KMS-11 (cell line): ENCODE measurements at regions not wholly inside any gene's neighbourhood (a gene's known extent, or its start where the extent isn't known, plus 50 kb on each side); places are given as distances from the start of the nearest gene placed in this dataset.

ENCODE experiments used
- H2AFZ ChIP-seq: fragments of 200-600 bp; sonication (generic); 2 replicates; pipeline ENCODE4 v1.6.1; 2016; ENCODE audit warnings: antibody characterized with exemption, mixed run types, low read depth
- H3K27ac ChIP-seq: fragments of 200-600 bp; sonication (generic); 2 replicates; pipeline ENCODE4 v1.6.1; 2016; ENCODE audit warnings: mild to moderate bottlenecking, mixed run types
- H3K27me3 ChIP-seq: fragments of 200-600 bp; sonication (generic); 2 replicates; pipeline ENCODE4 v1.6.1; 2017; ENCODE audit warnings: mild to moderate bottlenecking, low read depth, mixed run types, moderate library complexity; ENCODE audit not compliant: insufficient read depth
- H3K36me3 ChIP-seq: fragments of 200-600 bp; sonication (generic); 2 replicates; pipeline ENCODE4 v1.6.1; 2017; ENCODE audit warnings: mild to moderate bottlenecking, mixed run types; ENCODE audit not compliant: insufficient read depth
- H3K4me1 ChIP-seq: fragments of 200-600 bp; sonication (generic); 2 replicates; pipeline ENCODE4 v1.6.1; 2016; ENCODE audit warnings: mild to moderate bottlenecking, low read depth, mixed run types; ENCODE audit not compliant: poor library complexity, severe bottlenecking
- H3K4me2 ChIP-seq: fragments of 200-600 bp; sonication (generic); 2 replicates; pipeline ENCODE4 v1.7.0; 2016; ENCODE audit warnings: mild to moderate bottlenecking, mixed run types
- H3K4me3 ChIP-seq: fragments of 200-600 bp; sonication (generic); IDR thresholded peaks from 2 replicates; pipeline ENCODE4 v1.6.1; 2017; ENCODE audit warnings: low read depth, low read length, mixed read lengths; ENCODE audit not compliant: insufficient read depth
- H3K79me2 ChIP-seq: fragments of 200-600 bp; sonication (generic); 2 replicates; pipeline ENCODE4 v1.6.1; 2016; ENCODE audit warnings: low read depth, mixed run types; ENCODE audit not compliant: insufficient read depth
- H3K9ac ChIP-seq: fragments of 200-600 bp; sonication (generic); 2 replicates; pipeline ENCODE4 v1.6.1; 2016; ENCODE audit warnings: mild to moderate bottlenecking, mixed run types
- H4K20me1 ChIP-seq: fragments of 200-600 bp; sonication (generic); 2 replicates; pipeline ENCODE4 v1.6.1; 2016; ENCODE audit warnings: mild to moderate bottlenecking, mixed run types; ENCODE audit not compliant: insufficient read depth
- CTCF ChIP-seq: fragments of 200-600 bp; sonication (generic); conservative IDR thresholded peaks from 2 replicates; pipeline ENCODE4 v1.6.1; 2017; ENCODE audit warnings: low read depth, mild to moderate bottlenecking, antibody characterized with exemption, low read length, moderate library complexity, mixed read lengths

GRCh38 chr7:131042269-131043160 lies 285.2 kb upstream of the MKLN1 start:
- no peaks in the 10 kb centered on the region for H3K36me3 ChIP-seq
- peaks cover 10% of the 10 kb centered on the region for H3K4me1 ChIP-seq
- H3K27me3 ChIP-seq: no peaks in the 10 kb centered on the region
- peaks cover 25% of the 10 kb centered on the region for H3K79me2 ChIP-seq
- no peak overlapping the region for H3K4me2 ChIP-seq
- H3K27ac ChIP-seq: no peak overlapping the region
- H4K20me1 ChIP-seq: no peaks in the 10 kb centered on the region; the same call in 1 of the 2 replicates
- no peak for TF ChIP-seq CTCF
- H3K4me3 ChIP-seq: no peak overlapping the region
- H2AFZ ChIP-seq: no peak overlapping the region
- H3K9ac ChIP-seq: no peak overlapping the region

GRCh38 chr7:131045526-131045925 lies 282.1 kb upstream of the MKLN1 start:
- TF ChIP-seq CTCF: no peak
- H3K4me2 ChIP-seq: no peak overlapping the region
- peaks cover 11% of the 10 kb centered on the region; the same call in 1 of the 2 replicates for H3K79me2 ChIP-seq
- H2AFZ ChIP-seq: no peak overlapping the region
- no peaks in the 10 kb centered on the region; the same call in 1 of the 2 replicates for H4K20me1 ChIP-seq
- H3K27ac ChIP-seq: no peak overlapping the region
- no peak overlapping the region for H3K4me3 ChIP-seq
- H3K9ac ChIP-seq: no peak overlapping the region
- H3K4me1 ChIP-seq: no peaks in the 10 kb centered on the region
- H3K27me3 ChIP-seq: no peaks in the 10 kb centered on the region
- H3K36me3 ChIP-seq: no peaks in the 10 kb centered on the region

GRCh38 chr7:131046246-131046645 lies 281.4 kb upstream of the MKLN1 start:
- no peak overlapping the region for H3K4me3 ChIP-seq
- H3K27ac ChIP-seq: no peak overlapping the region
- no peak overlapping the region for H3K4me2 ChIP-seq
- H3K9ac ChIP-seq: no peak overlapping the region
- TF ChIP-seq CTCF: no peak
- no peaks in the 10 kb centered on the region for H3K36me3 ChIP-seq
- H2AFZ ChIP-seq: no peak overlapping the region
- H4K20me1 ChIP-seq: no peaks in the 10 kb centered on the region; the same call in 1 of the 2 replicates
- peaks cover 4% of the 10 kb centered on the region for H3K4me1 ChIP-seq
- no peaks in the 10 kb centered on the region for H3K27me3 ChIP-seq
- peaks cover 15% of the 10 kb centered on the region; the same call in 1 of the 2 replicates for H3K79me2 ChIP-seq

- H3K27ac ChIP-seq: no peak overlapping the region
- H3K4me1 ChIP-seq: peaks cover 4% of the 10 kb centered on the region
- H3K79me2 ChIP-seq: peaks cover 19% of the 10 kb centered on the region; the same call in 1 of the 2 replicates
- no peaks in the 10 kb centered on the region for H3K27me3 ChIP-seq
- no peak overlapping the region for H3K9ac ChIP-seq
- no peak overlapping the region for H2AFZ ChIP-seq
- no peak for TF ChIP-seq CTCF
- no peaks in the 10 kb centered on the region for H3K36me3 ChIP-seq
- no peak overlapping the region for H3K4me3 ChIP-seq
- H3K4me2 ChIP-seq: no peak overlapping the region
- no peaks in the 10 kb centered on the region; the same call in 1 of the 2 replicates for H4K20me1 ChIP-seq
These were observed 279.9 kb upstream of the MKLN1 start for GRCh38 chr7:131047651-131048304.
